AG10803 (cell line): ENCODE measurements at regions not wholly inside any gene's neighbourhood (a gene's known extent, or its start where the extent isn't known, plus 50 kb on each side); places are given as distances from the start of the nearest gene placed in this dataset.

ENCODE experiments used
- DNase-seq: peaks from one replicate; pipeline ENCODE4 v3.0.0; 2010; ENCODE audit warnings: low read depth
- H3K4me3 ChIP-seq: 2 replicates; pipeline ENCODE4 v1.5.1; 2011; ENCODE audit warnings: mild to moderate bottlenecking, low read length, control low read depth
- TF ChIP-seq, protein P1 (sequence below): conservative IDR thresholded peaks from 2 replicates; pipeline ENCODE4 v1.5.1; 2011; ENCODE audit warnings: mild to moderate bottlenecking, low read length, control low read depth, inconsistent platforms

DNA sequence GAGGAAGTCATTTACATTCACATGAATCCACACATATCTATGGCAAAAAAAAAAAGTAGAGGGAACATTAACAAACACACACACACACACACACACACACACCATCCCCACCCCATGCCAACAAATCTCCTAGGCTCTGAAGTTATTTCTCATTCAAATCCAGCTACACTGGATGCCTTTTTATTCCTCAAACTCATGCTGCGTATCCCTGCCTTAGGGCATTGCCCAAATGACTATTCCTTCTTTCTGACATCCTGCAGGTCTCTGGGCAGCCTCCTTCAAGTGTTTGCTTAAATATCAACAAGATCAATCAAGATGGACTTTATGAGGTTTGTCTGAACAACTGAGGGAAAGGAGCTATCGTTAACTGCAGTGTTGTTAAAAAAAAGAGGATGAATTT is 106.5 kb upstream of the FAM9A start:
- TF ChIP-seq, protein P1, sequence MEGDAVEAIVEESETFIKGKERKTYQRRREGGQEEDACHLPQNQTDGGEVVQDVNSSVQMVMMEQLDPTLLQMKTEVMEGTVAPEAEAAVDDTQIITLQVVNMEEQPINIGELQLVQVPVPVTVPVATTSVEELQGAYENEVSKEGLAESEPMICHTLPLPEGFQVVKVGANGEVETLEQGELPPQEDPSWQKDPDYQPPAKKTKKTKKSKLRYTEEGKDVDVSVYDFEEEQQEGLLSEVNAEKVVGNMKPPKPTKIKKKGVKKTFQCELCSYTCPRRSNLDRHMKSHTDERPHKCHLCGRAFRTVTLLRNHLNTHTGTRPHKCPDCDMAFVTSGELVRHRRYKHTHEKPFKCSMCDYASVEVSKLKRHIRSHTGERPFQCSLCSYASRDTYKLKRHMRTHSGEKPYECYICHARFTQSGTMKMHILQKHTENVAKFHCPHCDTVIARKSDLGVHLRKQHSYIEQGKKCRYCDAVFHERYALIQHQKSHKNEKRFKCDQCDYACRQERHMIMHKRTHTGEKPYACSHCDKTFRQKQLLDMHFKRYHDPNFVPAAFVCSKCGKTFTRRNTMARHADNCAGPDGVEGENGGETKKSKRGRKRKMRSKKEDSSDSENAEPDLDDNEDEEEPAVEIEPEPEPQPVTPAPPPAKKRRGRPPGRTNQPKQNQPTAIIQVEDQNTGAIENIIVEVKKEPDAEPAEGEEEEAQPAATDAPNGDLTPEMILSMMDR = no peak
- H3K4me3 ChIP-seq = no peak overlapping the region
- DNase-seq = no peak

DNA sequence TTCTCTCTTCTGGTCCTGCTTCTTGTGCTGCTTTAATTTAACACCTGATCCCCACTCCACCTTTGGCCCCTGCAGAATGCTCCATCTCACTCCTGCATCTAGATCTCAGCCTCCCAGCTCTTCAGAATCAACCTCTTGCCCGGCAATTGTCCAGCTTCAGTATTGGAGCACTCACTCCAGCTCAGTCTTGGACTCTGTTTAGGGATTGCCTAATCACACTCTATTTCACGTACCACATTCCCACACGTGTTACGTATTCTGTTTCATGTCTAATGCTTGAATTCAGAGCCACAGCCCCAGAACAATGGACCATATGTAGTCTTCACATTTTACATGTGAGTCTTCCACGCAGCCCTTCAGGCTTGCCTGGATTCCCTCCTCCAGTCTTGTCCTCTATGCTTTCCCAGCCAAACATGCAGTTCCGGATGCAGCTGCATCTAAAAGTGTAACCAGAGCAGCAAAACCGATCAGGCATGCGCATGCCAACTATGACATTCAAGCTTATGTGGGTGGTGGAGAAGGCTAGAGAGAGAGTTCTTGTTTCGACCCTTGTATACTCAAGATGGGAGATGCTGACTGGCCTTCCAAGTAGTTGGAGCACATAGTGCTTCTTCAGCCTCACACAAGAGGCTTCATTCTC is 105.2 kb upstream of the FAM9A start:
- no peak overlapping the region for H3K4me3 ChIP-seq
- TF ChIP-seq, protein P1 = no peak
- DNase-seq = peak; percentile 40

DNA sequence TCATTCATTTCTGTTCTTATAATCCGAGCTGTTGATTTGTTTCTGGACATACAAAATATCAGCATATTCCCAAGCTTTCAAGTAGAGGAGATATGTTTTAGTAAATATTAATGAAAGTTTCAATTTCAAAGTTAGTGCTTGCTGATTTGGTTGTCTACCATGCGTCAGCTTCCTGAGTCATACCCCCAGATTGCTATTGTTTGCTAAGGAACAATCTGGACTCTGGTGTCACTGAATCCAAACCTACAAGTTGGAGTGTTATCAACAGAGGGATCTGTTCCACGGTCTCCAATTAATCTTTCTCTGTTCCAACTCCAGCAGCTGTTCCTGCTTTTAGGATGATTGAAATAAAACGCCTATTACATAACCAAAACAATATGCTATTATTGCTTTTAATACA is 96.1 kb upstream of the FAM9A start:
- DNase-seq = peak; percentile 8
- H3K4me3 ChIP-seq = no peak overlapping the region
- TF ChIP-seq, protein P1 = no peak

DNA sequence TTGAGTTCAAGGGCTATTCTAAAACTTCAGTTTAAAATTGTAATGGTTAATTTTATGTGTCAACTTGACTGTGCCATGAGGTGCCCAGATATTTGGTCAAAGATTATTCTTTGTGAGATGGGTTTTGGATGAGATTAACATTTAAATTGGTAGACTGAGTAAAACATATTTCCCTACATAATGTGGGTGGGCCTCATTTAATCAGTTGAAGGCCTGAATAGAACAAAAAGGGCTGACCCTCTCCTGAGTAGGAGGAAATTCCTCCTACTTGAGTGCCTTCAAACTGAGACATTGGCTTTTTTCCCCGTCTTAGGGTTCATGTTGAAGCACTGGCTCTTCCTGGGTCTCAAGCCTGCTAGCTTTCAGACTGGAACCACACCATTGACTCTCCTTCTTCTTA is 89.6 kb upstream of the FAM9A start:
- TF ChIP-seq, protein P1 = no peak
- DNase-seq = no peak
- no peak overlapping the region for H3K4me3 ChIP-seq

DNA sequence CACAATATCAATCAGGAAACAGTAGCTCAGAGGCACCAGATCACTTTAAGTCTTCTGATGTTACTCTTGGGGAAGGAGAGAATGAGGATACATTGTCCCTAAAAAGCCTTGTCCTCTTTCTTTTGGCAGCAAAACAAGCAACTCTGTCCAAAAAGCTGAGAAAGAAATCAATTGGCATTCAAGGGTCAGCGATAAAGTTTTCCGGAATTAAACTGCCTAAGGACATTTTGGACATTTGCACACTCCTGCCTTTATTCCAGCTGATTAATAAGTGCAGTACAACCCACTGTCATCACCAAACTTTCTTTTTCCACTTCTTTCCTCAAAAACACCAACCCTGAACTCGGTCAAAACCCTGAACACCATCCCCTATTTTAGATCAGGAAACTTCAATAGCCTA is 85.8 kb upstream of the FAM9A start:
- no peak overlapping the region for H3K4me3 ChIP-seq
- TF ChIP-seq, protein P1 = no peak
- no peak for DNase-seq

DNA sequence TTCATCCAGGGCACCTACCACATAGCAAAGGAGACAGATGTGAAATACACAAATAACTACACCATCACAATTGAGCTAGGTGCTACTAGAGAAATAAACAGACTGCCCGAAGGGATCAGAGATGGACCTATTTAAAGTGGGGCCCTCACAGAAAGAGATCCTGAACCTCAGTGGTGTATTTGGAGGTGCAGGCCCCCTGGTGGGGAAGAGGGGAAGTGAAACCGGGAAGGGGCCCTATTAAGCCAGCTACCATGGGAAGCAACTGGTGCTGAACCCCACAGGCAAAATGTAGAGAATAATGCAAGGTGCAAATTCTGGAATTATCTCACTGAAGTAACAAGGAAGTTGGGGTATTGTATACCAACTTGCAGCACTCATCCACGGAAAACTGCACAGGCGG is 78.6 kb upstream of the FAM9A start:
- no peak for DNase-seq
- no peak overlapping the region for H3K4me3 ChIP-seq
- TF ChIP-seq, protein P1 = peak; percentile 56

DNA sequence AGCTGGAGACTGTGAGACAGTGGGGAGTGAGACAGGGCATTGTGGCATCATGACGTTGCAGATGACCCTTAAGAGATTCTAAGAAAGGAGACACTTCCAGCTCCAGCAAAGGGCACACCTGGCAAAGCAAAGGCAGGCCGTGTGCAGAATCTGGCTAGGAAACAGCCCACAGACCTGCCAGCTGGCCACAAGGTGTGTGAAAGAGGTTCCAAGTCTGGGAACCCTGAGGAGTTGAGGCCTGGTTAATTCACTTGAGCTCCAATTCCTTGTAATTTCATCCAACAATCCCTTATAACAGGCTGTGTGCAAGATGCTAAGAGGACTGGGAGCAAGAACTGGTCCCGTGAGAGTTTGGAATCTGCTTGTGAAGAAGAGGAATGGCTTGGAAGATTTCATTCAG is 72.8 kb upstream of the FAM9A start:
- no peak overlapping the region for H3K4me3 ChIP-seq
- no peak for DNase-seq
- TF ChIP-seq, protein P1 = no peak
